GM12892 (cell line): ENCODE measurements at regions not wholly inside any gene's neighbourhood (a gene's known extent, or its start where the extent isn't known, plus 50 kb on each side); places are given as distances from the start of the nearest gene placed in this dataset.

ENCODE experiments used
- POLR2A ChIP-seq: IDR thresholded peaks from 2 replicates; pipeline ENCODE4 v1.6.1; 2011; ENCODE audit warnings: low read depth, low read length, control low read depth
- TAF1 ChIP-seq: IDR thresholded peaks from 2 replicates; pipeline ENCODE4 v1.6.1; 2011; ENCODE audit warnings: low read depth, mild to moderate bottlenecking, control low read depth, low read length, borderline replicate concordance

GRCh38 chr9:89893886-89894285, 289.1 kb downstream of the GADD45G start:
- no peak for TF ChIP-seq POLR2A
- TF ChIP-seq TAF1, result no peak
